ENCODE measurements at regions not wholly inside any gene's neighbourhood (a gene's known extent, or its start where the extent isn't known, plus 50 kb on each side); places are given as distances from the start of the nearest gene placed in this dataset.
A peak's percentile ranks its signal among the peaks of the same experiment; 100 is the strongest.
"Not testable (repeated sequence)": the region's sequence is repeated elsewhere in the genome, so short reads cannot be mapped to it uniquely, and the experiment has no call there.

GRCh38 chr15:39419651-39420050 lies 161.2 kb upstream of the THBS1 start:
- DNase-seq (ENCODE audit: low read depth), result no peak
- H3K4me3 ChIP-seq (ENCODE audit: control insufficient read depth, low read depth, low read length), result no peak overlapping the region
- TF ChIP-seq CTCF (IDR thresholded peaks at IDR 0.05; ENCODE audit: control insufficient read depth, insufficient read depth, low read depth, low read length, missing control alignments), result no peak

GRCh38 chr15:39420123-39420852 lies 160.6 kb upstream of the THBS1 start:
- not testable (repeated sequence) for DNase-seq (ENCODE audit: low read depth); H3K4me3 ChIP-seq (ENCODE audit: control insufficient read depth, low read depth, low read length)

- not testable (repeated sequence) for H3K4me3 ChIP-seq (ENCODE audit: control insufficient read depth, low read depth, low read length); DNase-seq (ENCODE audit: low read depth)
These were observed 160.1 kb upstream of the THBS1 start for GRCh38 chr15:39420853-39421192.

GRCh38 chr15:39426552-39427532 lies 154.0 kb upstream of the THBS1 start:
- peak; percentile 93 for DNase-seq (ENCODE audit: low read depth)
- TF ChIP-seq CTCF (IDR thresholded peaks at IDR 0.05; ENCODE audit: control insufficient read depth, insufficient read depth, low read depth, low read length, missing control alignments), result no peak
- H3K4me3 ChIP-seq (ENCODE audit: control insufficient read depth, low read depth, low read length), result no peak overlapping the region; the same call in 1 of the 2 replicates

GRCh38 chr15:39427705-39428104 lies 153.2 kb upstream of the THBS1 start:
- no peak overlapping the region for H3K4me3 ChIP-seq (ENCODE audit: control insufficient read depth, low read depth, low read length)
- no peak for TF ChIP-seq CTCF (IDR thresholded peaks at IDR 0.05; ENCODE audit: control insufficient read depth, insufficient read depth, low read depth, low read length, missing control alignments)
- no peak for DNase-seq (ENCODE audit: low read depth)

GRCh38 chr15:39429898-39430357 lies 151.0 kb upstream of the THBS1 start:
- TF ChIP-seq CTCF (IDR thresholded peaks at IDR 0.05; ENCODE audit: control insufficient read depth, insufficient read depth, low read depth, low read length, missing control alignments), result no peak
- no peak overlapping the region for H3K4me3 ChIP-seq (ENCODE audit: control insufficient read depth, low read depth, low read length)
- peak; percentile 94 for DNase-seq (ENCODE audit: low read depth)

- H3K4me3 ChIP-seq (ENCODE audit: control insufficient read depth, low read depth, low read length), result no peak overlapping the region
- no peak for DNase-seq (ENCODE audit: low read depth)
- TF ChIP-seq CTCF (IDR thresholded peaks at IDR 0.05; ENCODE audit: control insufficient read depth, insufficient read depth, low read depth, low read length, missing control alignments), result no peak
These were observed 150.5 kb upstream of the THBS1 start for GRCh38 chr15:39430389-39430788.

Measured in AG09309 (cell line).